ENCODE measurements at regions not wholly inside any gene's neighbourhood (a gene's known extent, or its start where the extent isn't known, plus 50 kb on each side); places are given as distances from the start of the nearest gene placed in this dataset.

GRCh38 chr10:81116990-81117389 lies 579.3 kb downstream of the SH2D4B start:
- DNase-seq (ENCODE audit: low spot score), result no peak
- no peak for TF ChIP-seq CTCF (IDR thresholded peaks at IDR 0.05; ENCODE audit: extremely low read depth, missing control alignments)

GRCh38 chr10:81127931-81128330 lies 590.2 kb downstream of the SH2D4B start:
- no peak for DNase-seq (ENCODE audit: low spot score)

GRCh38 chr10:81130014-81130413 lies 592.3 kb downstream of the SH2D4B start:
- DNase-seq (ENCODE audit: low spot score), result no peak

More at GRCh38 chr10:81127931-81128330, 590.2 kb downstream of the SH2D4B start:
- no peak for TF ChIP-seq CTCF (IDR thresholded peaks at IDR 0.05; ENCODE audit: extremely low read depth, missing control alignments)

GRCh38 chr10:81135851-81136250 lies 598.1 kb downstream of the SH2D4B start:
- TF ChIP-seq CTCF (IDR thresholded peaks at IDR 0.05; ENCODE audit: extremely low read depth, missing control alignments), result no peak
- peak; percentile 25 for DNase-seq (ENCODE audit: low spot score)

More at GRCh38 chr10:81130014-81130413, 592.3 kb downstream of the SH2D4B start:
- TF ChIP-seq CTCF (IDR thresholded peaks at IDR 0.05; ENCODE audit: extremely low read depth, missing control alignments), result no peak

GRCh38 chr10:81136261-81136660 lies 598.6 kb downstream of the SH2D4B start:
- no peak for DNase-seq (ENCODE audit: low spot score)
- no peak for TF ChIP-seq CTCF (IDR thresholded peaks at IDR 0.05; ENCODE audit: extremely low read depth, missing control alignments)

- no peak for TF ChIP-seq CTCF (IDR thresholded peaks at IDR 0.05; ENCODE audit: extremely low read depth, missing control alignments)
- DNase-seq (ENCODE audit: low spot score), result no peak
These were observed 608.3 kb downstream of the SH2D4B start for GRCh38 chr10:81145975-81146374.

- DNase-seq (ENCODE audit: low spot score), result no peak
- no peak for TF ChIP-seq CTCF (IDR thresholded peaks at IDR 0.05; ENCODE audit: extremely low read depth, missing control alignments)
These were observed 608.7 kb downstream of the SH2D4B start for GRCh38 chr10:81146436-81146835.

All from GM20000 (cell line).